ENCODE measurements at regions not wholly inside any gene's neighbourhood (a gene's known extent, or its start where the extent isn't known, plus 50 kb on each side); places are given as distances from the start of the nearest gene placed in this dataset.

- H3K4me3 Mint-ChIP-seq: no peak overlapping the region
- H3K36me3 Mint-ChIP-seq: no peaks in the 10 kb centered on the region
- H3K9me3 Mint-ChIP-seq (ENCODE audit: low read depth): peaks cover 6% of the 10 kb centered on the region
- peaks cover 3% of the 10 kb centered on the region for H3K27me3 Mint-ChIP-seq
- H3K4me1 Mint-ChIP-seq (ENCODE audit: low read depth): no peaks in the 10 kb centered on the region
- H3K27ac Mint-ChIP-seq: no peak overlapping the region
Observed at GRCh38 chr9:86819552-86819951, 127.8 kb downstream of the GAS1 start.

- H3K9me3 Mint-ChIP-seq (ENCODE audit: low read depth): peaks cover 6% of the 10 kb centered on the region
- peaks cover 3% of the 10 kb centered on the region for H3K27me3 Mint-ChIP-seq
- no peak overlapping the region for H3K4me3 Mint-ChIP-seq
- H3K4me1 Mint-ChIP-seq (ENCODE audit: low read depth): no peaks in the 10 kb centered on the region
- no peaks in the 10 kb centered on the region for H3K36me3 Mint-ChIP-seq
- no peak overlapping the region for H3K27ac Mint-ChIP-seq
Observed at GRCh38 chr9:86818636-86819035, 128.7 kb downstream of the GAS1 start.

GRCh38 chr9:86816868-86817267 is 130.4 kb downstream of the GAS1 start:
- no peak overlapping the region for H3K27ac Mint-ChIP-seq
- peaks cover 3% of the 10 kb centered on the region for H3K27me3 Mint-ChIP-seq
- H3K4me3 Mint-ChIP-seq: no peak overlapping the region
- H3K4me1 Mint-ChIP-seq (ENCODE audit: low read depth): no peaks in the 10 kb centered on the region
- no peaks in the 10 kb centered on the region for H3K9me3 Mint-ChIP-seq (ENCODE audit: low read depth)
- no peaks in the 10 kb centered on the region for H3K36me3 Mint-ChIP-seq

- Mint-ChIP-seq H3K36me3 (no peaks in the 10 kb centered on the region), H3K27me3 (peaks cover 3% of the 10 kb centered on the region), H3K4me3 (no peak overlapping the region), H3K27ac (no peak overlapping the region), H3K9me3 (ENCODE audit: low read depth) (no peaks in the 10 kb centered on the region), H3K4me1 (ENCODE audit: low read depth) (no peaks in the 10 kb centered on the region)
Observed at GRCh38 chr9:86816366-86816765, 130.9 kb downstream of the GAS1 start.

GRCh38 chr9:86812616-86813015 is 134.7 kb downstream of the GAS1 start:
- Mint-ChIP-seq H3K4me3 (no peak overlapping the region), H3K27me3 (peaks cover 3% of the 10 kb centered on the region), H3K27ac (no peak overlapping the region), H3K36me3 (no peaks in the 10 kb centered on the region), H3K4me1 (ENCODE audit: low read depth) (no peaks in the 10 kb centered on the region), H3K9me3 (ENCODE audit: low read depth) (no peaks in the 10 kb centered on the region)

GRCh38 chr9:86809759-86810367 is 137.4 kb downstream of the GAS1 start:
- Mint-ChIP-seq H3K4me1 (ENCODE audit: low read depth) (no peaks in the 10 kb centered on the region), H3K9me3 (ENCODE audit: low read depth) (no peaks in the 10 kb centered on the region), H3K27me3 (no peaks in the 10 kb centered on the region), H3K4me3 (no peak overlapping the region), H3K36me3 (no peaks in the 10 kb centered on the region), H3K27ac (no peak overlapping the region)

GRCh38 chr9:86809151-86809550 is 138.2 kb downstream of the GAS1 start:
- Mint-ChIP-seq H3K4me1 (ENCODE audit: low read depth) (no peaks in the 10 kb centered on the region), H3K36me3 (no peaks in the 10 kb centered on the region), H3K27me3 (no peaks in the 10 kb centered on the region), H3K27ac (no peak overlapping the region), H3K4me3 (no peak overlapping the region), H3K9me3 (ENCODE audit: low read depth) (no peaks in the 10 kb centered on the region)

GRCh38 chr9:86807367-86807976 is 139.8 kb downstream of the GAS1 start:
- H3K4me1 Mint-ChIP-seq (ENCODE audit: low read depth): no peaks in the 10 kb centered on the region
- H3K27me3 Mint-ChIP-seq: no peaks in the 10 kb centered on the region
- H3K36me3 Mint-ChIP-seq: no peaks in the 10 kb centered on the region
- no peaks in the 10 kb centered on the region for H3K9me3 Mint-ChIP-seq (ENCODE audit: low read depth)
- H3K4me3 Mint-ChIP-seq: no peak overlapping the region
- H3K27ac Mint-ChIP-seq: no peak overlapping the region

- H3K27ac Mint-ChIP-seq: no peak overlapping the region
- no peaks in the 10 kb centered on the region for H3K9me3 Mint-ChIP-seq (ENCODE audit: low read depth)
- no peak overlapping the region for H3K4me3 Mint-ChIP-seq
- peaks cover 2% of the 10 kb centered on the region for H3K27me3 Mint-ChIP-seq
- no peaks in the 10 kb centered on the region for H3K36me3 Mint-ChIP-seq
- H3K4me1 Mint-ChIP-seq (ENCODE audit: low read depth): no peaks in the 10 kb centered on the region
Observed at GRCh38 chr9:86804011-86804410, 143.3 kb downstream of the GAS1 start.

- no peaks in the 10 kb centered on the region for H3K36me3 Mint-ChIP-seq
- H3K4me1 Mint-ChIP-seq (ENCODE audit: low read depth): no peaks in the 10 kb centered on the region
- H3K9me3 Mint-ChIP-seq (ENCODE audit: low read depth): no peaks in the 10 kb centered on the region
- H3K27me3 Mint-ChIP-seq: peaks cover 2% of the 10 kb centered on the region
- no peak overlapping the region for H3K27ac Mint-ChIP-seq
- H3K4me3 Mint-ChIP-seq: no peak overlapping the region
Observed at GRCh38 chr9:86802900-86803673, 144.2 kb downstream of the GAS1 start.

- Mint-ChIP-seq H3K27ac (no peak overlapping the region), H3K4me3 (no peak overlapping the region), H3K36me3 (no peaks in the 10 kb centered on the region), H3K9me3 (ENCODE audit: low read depth) (no peaks in the 10 kb centered on the region), H3K27me3 (peaks cover 2% of the 10 kb centered on the region), H3K4me1 (ENCODE audit: low read depth) (no peaks in the 10 kb centered on the region)
Observed at GRCh38 chr9:86801246-86801645, 146.1 kb downstream of the GAS1 start.

GRCh38 chr9:86800681-86801080 is 146.6 kb downstream of the GAS1 start:
- Mint-ChIP-seq H3K36me3 (no peaks in the 10 kb centered on the region), H3K27ac (no peak overlapping the region), H3K27me3 (peaks cover 2% of the 10 kb centered on the region), H3K9me3 (ENCODE audit: low read depth) (no peaks in the 10 kb centered on the region), H3K4me1 (ENCODE audit: low read depth) (no peaks in the 10 kb centered on the region), H3K4me3 (no peak overlapping the region)

GRCh38 chr9:86798966-86799365 is 148.3 kb downstream of the GAS1 start:
- Mint-ChIP-seq H3K36me3 (no peaks in the 10 kb centered on the region), H3K27me3 (peaks cover 2% of the 10 kb centered on the region), H3K9me3 (ENCODE audit: low read depth) (no peaks in the 10 kb centered on the region), H3K4me1 (ENCODE audit: low read depth) (no peaks in the 10 kb centered on the region), H3K4me3 (no peak overlapping the region), H3K27ac (no peak overlapping the region)

- Mint-ChIP-seq H3K9me3 (ENCODE audit: low read depth) (no peaks in the 10 kb centered on the region), H3K4me3 (no peak overlapping the region)
Observed at GRCh38 chr9:86796666-86797065, 150.6 kb downstream of the GAS1 start.

GRCh38 chr9:86795823-86796553 is 151.3 kb downstream of the GAS1 start:
- no peak overlapping the region for H3K27ac Mint-ChIP-seq
- H3K4me3 Mint-ChIP-seq: no peak overlapping the region
- no peaks in the 10 kb centered on the region for H3K36me3 Mint-ChIP-seq
- peaks cover 2% of the 10 kb centered on the region for H3K27me3 Mint-ChIP-seq
- H3K4me1 Mint-ChIP-seq (ENCODE audit: low read depth): no peaks in the 10 kb centered on the region
- no peaks in the 10 kb centered on the region for H3K9me3 Mint-ChIP-seq (ENCODE audit: low read depth)

More at GRCh38 chr9:86796666-86797065, 150.6 kb downstream of the GAS1 start:
- Mint-ChIP-seq H3K36me3 (no peaks in the 10 kb centered on the region), H3K27ac (no peak overlapping the region), H3K27me3 (peaks cover 2% of the 10 kb centered on the region), H3K4me1 (ENCODE audit: low read depth) (no peaks in the 10 kb centered on the region)
